Neural cell (in vitro differentiated cells): ENCODE measurements at regions not wholly inside any gene's neighbourhood (a gene's known extent, or its start where the extent isn't known, plus 50 kb on each side); places are given as distances from the start of the nearest gene placed in this dataset.

Source experiments
- EP300 ChIP-seq: fragments of 450-650 bp; conservative IDR thresholded peaks from 2 replicates; pipeline ENCODE4 v1.6.1; 2014; ENCODE audit warnings: antibody characterized with exemption, mild to moderate bottlenecking, moderate library complexity; ENCODE audit not compliant: poor library complexity, severe bottlenecking
- EZH2 ChIP-seq: fragments of 200-600, 300-800 bp; shearing (Covaris generic), sonication (generic); IDR thresholded peaks from 2 replicates; pipeline ENCODE4 v1.6.1; 2014; ENCODE audit warnings: antibody characterized with exemption, low read length, borderline replicate concordance, mild to moderate bottlenecking; ENCODE audit not compliant: insufficient read depth, poor library complexity, severe bottlenecking
- MXI1 ChIP-seq: fragments of 450-650 bp; conservative IDR thresholded peaks from 2 replicates; pipeline ENCODE4 v1.6.1; 2014; ENCODE audit warnings: antibody characterized with exemption, mild to moderate bottlenecking; ENCODE audit not compliant: poor library complexity, severe bottlenecking
- POLR2AphosphoS5 ChIP-seq: IDR thresholded peaks from 2 replicates; pipeline ENCODE4 v1.6.1; 2012
- TF ChIP-seq, protein P1 (sequence below): fragments of 450-650 bp; IDR thresholded peaks from 2 replicates; pipeline ENCODE4 v1.5.1; 2014; ENCODE audit warnings: antibody characterized with exemption, mild to moderate bottlenecking, moderate library complexity; ENCODE audit not compliant: poor library complexity, severe bottlenecking
- TF ChIP-seq, protein P2 (sequence below): IDR thresholded peaks from 2 replicates; pipeline ENCODE4 v1.6.1; 2012; ENCODE audit warnings: borderline replicate concordance

DNA sequence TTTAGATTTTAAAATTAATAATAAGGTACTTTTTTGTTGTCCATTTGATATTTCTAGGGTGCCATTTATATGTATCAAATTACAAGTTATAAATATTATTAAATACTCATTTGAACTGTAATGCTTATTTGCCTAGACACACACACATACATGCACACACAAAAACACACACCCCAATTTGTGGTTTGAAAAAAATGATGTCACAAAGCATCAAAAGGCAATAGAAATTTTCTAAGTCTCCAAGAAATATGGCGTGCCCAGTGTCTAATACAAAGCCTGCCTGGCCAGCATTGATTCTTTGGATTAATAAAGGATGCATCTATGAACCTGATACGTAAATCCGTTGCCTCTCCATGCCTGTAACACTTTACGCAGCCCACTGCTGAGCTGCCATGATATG is 252.8 kb upstream of the BLID start:
- TF ChIP-seq, protein P1, sequence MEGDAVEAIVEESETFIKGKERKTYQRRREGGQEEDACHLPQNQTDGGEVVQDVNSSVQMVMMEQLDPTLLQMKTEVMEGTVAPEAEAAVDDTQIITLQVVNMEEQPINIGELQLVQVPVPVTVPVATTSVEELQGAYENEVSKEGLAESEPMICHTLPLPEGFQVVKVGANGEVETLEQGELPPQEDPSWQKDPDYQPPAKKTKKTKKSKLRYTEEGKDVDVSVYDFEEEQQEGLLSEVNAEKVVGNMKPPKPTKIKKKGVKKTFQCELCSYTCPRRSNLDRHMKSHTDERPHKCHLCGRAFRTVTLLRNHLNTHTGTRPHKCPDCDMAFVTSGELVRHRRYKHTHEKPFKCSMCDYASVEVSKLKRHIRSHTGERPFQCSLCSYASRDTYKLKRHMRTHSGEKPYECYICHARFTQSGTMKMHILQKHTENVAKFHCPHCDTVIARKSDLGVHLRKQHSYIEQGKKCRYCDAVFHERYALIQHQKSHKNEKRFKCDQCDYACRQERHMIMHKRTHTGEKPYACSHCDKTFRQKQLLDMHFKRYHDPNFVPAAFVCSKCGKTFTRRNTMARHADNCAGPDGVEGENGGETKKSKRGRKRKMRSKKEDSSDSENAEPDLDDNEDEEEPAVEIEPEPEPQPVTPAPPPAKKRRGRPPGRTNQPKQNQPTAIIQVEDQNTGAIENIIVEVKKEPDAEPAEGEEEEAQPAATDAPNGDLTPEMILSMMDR, result no peak
- TF ChIP-seq POLR2AphosphoS5 (no peak), EZH2 (no peak), EP300 (no peak), MXI1 (no peak)
- TF ChIP-seq, protein P2, sequence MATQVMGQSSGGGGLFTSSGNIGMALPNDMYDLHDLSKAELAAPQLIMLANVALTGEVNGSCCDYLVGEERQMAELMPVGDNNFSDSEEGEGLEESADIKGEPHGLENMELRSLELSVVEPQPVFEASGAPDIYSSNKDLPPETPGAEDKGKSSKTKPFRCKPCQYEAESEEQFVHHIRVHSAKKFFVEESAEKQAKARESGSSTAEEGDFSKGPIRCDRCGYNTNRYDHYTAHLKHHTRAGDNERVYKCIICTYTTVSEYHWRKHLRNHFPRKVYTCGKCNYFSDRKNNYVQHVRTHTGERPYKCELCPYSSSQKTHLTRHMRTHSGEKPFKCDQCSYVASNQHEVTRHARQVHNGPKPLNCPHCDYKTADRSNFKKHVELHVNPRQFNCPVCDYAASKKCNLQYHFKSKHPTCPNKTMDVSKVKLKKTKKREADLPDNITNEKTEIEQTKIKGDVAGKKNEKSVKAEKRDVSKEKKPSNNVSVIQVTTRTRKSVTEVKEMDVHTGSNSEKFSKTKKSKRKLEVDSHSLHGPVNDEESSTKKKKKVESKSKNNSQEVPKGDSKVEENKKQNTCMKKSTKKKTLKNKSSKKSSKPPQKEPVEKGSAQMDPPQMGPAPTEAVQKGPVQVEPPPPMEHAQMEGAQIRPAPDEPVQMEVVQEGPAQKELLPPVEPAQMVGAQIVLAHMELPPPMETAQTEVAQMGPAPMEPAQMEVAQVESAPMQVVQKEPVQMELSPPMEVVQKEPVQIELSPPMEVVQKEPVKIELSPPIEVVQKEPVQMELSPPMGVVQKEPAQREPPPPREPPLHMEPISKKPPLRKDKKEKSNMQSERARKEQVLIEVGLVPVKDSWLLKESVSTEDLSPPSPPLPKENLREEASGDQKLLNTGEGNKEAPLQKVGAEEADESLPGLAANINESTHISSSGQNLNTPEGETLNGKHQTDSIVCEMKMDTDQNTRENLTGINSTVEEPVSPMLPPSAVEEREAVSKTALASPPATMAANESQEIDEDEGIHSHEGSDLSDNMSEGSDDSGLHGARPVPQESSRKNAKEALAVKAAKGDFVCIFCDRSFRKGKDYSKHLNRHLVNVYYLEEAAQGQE, result no peak
